NCI-H1048 (cell line): ENCODE measurements at regions not wholly inside any gene's neighbourhood (a gene's known extent, or its start where the extent isn't known, plus 50 kb on each side); places are given as distances from the start of the nearest gene placed in this dataset.

Experiments used
- DNase-seq: peaks from one replicate; lab custom pipeline; 2025; lab: John Stamatoyannopoulos, UW

DNA sequence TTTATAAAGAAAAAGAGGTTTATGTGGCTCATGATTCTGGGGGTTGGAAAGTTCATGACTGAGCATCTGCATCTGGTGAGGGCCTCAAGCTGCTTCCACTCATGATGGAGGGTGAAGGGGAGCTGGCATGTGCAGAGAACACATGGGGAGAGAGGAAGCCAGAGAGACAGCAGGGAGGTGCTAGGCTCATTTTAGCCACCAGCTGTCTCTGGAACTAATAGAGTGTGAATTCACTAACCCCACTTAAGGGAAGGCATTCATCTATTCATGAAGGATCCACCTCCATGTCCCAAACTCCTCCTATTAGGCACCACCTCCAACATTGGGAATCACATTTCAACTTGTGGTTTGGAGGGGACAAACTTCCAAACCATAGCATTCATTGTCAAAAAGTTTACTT is 137.3 kb upstream of the PMEPA1 start:
- DNase-seq: no peak

DNA sequence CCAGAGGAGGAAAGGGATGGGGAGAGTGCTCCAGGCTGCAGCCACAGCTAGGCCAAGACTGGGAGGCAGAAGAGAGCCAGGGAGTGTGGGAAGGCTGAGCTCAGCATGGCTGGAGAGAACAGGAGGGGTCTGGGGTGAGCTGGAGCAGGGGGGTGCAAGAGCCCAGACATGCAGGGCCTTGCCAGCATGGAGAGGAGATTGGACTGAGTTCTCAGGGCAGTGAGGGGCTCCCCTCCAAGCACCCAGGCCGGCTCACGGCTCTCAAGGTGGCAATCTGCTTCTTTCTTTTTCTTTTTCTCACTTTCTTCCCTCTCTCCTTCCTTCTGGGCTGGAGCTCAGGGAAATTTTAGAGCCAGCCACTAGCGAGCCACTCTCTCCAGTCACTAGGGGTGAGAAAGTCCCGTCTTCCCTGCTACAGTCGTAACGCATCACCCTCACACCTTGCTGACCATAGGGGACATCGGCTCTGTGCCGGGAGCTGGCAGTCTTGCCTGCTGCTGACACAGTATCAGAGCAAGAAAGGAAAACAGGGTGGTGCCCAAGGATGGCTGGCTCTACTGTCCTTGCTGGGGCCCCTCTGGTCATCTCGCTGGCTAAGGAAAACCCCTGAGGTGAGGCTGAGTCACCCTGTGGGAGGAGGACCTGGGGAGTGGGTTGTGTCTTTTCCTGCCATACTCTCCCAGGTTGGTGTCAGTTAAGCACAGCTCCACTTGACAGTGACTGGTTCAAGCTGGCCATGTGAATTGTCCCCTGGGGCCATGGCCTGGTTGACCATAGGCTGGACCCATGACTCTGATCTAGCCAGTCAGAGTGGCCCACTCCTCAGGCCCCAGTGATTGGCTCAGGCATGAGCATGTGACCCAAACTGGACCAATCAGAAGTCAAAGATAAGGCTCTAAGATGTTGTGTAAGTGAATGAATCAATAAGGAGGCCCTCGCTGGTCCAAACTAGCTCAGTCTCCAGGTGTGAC is 135.1 kb upstream of the PMEPA1 start:
- DNase-seq: no peak

DNA sequence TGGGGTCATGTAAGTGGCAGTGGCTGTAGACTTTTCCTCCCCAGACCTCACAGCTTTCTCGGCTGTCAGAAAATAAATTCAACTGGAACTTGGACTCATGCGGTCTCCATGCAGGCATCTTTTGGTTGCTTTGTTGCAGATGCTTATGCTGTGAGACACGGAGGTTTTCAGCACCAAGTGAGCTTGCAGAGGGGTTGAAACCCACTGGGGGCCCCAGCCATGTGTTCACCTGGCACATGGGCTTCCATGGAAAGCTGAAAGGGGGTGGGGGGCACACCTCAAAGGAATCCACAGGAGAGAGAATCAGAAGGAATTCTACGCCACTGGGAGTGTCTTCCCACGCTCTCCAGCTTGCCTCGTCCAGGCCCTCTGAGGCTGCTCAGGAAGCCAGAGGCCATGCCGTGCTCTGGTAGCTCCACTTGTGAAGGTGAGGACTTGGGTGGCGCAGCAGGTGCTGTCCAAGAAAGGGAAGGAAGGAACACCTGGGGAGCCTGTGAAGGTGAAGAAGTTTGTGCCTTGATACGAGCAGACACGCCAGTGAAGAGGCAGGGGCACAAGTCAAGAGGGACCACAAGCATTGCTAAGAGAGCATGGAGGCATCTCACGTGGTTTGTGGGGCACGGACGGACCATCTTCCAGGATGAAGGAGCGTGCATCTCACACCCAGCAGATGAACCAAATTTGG is 134.3 kb upstream of the PMEPA1 start:
- no peak for DNase-seq

DNA sequence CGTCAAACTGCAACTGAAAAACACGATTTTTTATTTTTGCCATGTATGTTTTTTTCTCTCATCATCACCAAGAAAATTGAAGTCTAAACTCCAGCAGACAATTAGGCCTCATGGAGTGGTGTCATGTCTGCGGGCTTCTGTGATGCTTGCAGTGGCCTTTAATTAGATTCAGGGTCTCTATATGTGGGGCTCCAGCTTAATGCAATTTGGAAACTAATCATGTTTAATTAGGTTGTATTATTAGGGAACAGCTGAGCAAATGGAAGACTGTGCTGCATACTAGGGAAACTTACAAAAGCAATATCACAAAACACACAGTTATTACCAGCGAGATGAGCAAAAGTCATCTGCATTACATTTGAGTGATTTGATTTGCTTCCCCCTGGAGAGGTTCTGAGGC is 132.9 kb upstream of the PMEPA1 start:
- DNase-seq: no peak

DNA sequence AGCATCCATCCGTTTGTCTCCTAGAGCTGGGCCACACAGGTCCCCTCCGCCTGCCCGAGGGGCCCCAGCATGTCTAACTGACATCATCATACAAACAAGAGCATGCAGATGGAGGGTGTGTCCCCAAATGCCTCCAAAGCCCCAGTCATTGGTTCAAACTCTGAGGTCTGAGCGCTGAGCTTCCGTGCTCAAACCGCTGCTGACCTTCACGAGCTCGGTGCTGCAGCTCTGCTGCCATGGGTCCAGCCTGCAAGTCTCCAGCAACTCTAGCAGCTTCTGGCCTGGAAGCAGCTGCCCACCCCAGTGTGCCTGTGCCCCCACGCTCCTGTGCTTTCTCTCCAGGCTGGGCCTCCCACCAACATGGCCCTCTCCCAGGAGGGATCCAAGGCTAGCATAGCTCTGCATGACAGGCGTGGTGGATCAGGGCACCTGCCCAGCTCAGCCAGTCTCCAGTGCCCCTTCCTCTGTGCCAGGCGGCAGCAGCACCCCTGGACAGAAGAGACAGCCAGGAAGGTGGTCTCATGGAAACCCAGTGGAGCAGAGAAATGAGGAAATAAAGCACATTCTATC is 131.6 kb upstream of the PMEPA1 start:
- DNase-seq: no peak

DNA sequence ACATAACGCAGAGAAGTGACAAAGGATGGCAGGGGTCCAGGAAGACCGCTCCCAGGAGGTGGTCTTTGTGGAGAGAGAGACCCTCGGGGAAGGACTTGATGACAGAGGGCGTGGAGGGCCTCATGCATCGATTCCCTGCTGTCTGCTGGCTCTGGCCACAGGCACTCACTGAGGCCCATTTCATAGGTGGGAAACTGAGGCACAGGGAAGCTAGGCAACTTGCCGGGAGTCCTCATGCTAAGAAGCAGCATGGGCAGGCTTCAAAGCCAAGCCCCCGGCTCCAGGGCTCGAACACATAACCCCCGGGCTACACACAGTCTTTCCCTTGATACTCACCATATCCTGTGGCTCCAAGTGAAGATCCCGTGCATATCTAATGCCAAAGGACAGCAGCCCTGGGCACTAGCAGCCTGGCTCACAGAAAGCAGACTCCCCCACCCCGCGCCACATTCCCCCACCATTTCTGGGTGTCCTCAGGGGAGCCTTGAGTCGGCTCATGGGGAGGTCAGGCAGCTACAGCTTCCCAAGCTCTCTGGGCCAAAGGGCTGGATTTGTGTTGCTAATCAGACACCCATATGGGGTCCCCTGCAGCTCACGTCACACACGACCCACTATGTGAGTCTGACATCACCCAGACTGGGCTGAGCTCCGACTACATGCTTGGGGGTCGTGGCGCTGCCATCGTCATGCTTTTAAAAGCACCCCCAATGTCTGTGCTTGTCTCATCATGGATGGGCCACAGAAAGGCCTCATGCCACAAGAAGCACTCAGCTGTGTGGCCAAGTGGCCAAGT is 130.9 kb upstream of the PMEPA1 start:
- DNase-seq: no peak

DNA sequence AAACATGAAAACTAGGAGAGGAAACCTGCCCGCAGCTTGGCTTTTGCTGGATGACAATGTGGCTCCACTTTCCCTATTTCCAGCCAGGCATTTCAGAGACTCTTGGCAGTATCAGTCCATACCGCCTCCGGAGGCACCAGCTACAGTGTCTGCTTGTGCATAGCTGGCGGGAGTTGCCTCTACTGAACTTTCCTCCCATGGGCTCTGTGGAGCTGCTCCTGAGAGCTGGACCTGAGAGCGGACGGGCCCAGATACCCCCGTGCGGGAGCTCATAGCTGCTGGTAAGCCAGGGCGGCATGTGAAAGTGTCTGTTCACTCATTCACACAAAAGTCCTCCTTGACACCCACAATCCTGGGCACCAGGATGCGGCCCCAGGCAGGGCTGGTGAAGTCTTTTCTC is 130.3 kb upstream of the PMEPA1 start:
- no peak for DNase-seq

DNA sequence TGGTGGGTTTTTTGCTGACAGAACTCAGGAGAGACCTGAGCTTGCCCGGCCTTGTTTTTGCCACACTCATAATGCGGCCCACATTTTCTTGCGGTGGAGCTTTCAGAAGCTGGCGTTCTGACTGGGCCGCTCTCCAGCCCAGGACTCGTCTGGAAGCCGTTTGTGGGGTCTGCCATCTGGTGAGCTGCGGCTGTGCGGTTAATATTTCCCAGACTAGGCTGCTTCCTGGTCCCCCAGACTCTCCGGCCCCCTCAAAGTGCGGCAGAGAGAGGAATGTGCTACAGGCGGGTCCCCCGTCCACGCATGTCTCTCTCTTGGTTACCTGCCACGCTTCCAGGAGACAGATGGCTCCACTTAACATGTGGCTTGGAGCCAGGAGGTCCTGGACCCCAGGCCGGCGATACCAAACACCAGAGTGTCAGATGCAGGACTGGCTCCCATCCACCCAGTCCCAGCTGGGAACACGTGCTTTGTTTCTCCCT is 128.9 kb upstream of the PMEPA1 start:
- no peak for DNase-seq

DNA sequence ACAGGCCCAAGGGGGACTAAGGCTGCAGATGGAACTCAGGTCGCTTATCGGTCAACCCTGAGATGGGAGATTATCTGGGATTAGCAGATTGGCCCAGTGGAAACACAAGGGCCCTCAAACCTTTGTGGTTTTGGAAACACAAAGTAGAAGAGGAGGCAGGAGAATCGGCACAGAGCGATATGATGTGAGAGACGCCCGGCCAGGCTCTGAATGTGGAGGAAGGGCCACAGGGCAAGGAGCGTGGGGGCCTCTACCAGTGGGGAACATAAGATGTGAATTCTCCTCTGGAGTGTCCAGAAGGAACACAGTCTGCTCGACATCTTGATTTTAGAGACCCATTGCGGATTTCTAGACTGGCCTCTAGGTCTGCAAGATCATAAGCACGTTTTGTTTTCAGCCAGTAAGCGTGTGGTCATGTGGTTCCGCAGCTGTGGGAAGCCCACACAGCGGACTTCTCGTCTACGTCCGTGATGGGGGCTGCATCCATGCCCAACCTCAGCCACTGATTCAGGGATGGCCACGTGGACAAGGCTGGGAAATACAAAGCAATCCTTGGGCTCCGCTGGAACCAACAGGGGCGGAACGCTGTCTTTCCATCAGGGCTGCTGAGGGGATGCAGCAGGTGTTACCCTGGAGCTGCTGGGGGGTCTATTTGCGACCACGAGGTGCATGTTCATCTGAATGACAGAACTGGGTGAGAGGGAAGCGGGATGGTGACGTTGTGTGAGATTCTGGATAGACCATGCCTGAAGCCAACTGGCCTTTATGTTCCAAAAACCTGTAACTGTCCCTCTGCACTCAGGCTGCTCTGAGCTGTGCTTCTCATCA is 127.6 kb upstream of the PMEPA1 start:
- DNase-seq: no peak

- no peak for DNase-seq
Observed at GRCh38 chr20:57835588-57836455, 126.0 kb upstream of the PMEPA1 start.

DNA sequence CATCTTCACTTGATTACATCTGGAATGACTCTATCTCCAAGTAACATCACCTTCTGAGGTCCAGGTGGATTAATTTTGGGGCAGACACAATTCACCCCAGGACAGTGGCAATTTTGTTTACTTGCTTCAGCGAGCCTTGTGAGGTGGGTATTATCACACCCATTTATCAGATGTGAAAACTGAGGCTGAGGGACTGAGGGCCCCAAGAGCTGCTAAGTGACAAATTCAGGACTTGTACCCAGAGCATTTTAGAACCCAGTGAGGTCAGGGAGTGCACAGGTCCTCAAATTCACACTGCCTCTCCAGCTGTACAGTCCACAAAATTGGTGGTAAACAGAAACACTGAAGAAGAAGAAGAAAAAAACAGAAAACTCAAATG is 125.2 kb upstream of the PMEPA1 start:
- DNase-seq: no peak

DNA sequence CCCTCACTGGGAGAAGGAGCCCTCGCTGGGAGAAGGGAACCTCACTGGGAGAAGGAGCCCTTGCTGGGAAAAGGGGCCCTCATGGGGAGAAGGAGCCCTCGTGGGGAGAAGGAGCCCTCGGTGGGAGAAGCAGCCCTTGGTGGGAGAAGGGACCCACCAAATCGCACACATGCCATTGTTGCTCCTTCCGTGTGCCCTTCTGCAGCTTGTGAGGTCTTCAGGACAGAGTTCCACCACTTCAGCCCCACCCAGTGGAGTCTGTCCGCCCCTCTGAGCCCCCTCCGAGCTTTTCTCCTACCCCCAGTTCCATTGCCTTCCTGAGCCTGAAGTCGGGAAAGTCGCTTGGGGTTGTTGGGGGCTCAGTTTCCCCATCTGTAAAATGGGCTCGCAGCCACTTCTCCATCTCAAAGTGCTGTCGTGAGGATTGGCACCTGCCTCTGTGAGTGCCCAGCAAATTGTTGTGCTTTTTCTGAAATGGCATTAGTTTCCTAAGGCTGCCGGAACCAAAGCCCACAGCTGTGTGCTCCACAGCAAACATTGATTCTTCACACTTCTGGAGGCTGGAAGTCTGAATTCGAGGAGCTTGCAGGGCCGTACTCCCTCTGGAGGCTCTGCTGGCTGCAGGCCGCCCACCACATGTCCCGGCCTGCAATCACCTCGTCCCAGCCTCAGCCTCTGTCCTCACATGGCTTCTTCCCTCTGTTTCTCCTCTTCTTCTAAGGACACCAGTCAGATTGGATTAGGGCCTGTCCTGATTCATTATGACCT is 124.7 kb upstream of the PMEPA1 start:
- DNase-seq: no peak

DNA sequence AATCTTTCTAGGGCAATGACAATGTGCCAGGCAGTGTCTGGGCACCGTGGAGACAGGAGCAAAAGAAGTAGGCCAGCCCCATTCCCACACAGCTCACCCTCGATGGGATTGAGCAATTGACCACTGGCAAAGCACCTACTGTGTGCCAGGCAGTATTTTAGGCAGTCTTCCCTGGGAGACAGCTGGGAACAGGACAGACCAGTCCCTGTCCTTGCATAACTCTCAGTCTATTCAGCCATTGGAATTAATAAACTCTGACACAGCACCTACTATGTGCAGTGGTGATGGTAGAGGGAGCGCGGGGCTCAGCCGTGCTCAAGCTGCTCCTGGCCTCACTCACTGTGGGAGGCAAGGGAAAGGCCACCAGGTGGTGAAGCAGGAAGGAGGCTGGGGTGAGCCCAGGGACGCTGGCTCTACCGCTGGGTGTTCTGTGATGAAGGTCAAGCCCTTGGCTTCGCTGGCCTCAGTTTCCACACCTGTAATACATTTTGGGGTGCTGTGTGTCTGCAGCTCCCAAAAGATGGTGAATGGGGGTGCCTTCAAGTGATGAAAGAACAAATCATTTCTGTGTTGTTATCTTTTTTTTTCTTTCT is 122.3 kb upstream of the PMEPA1 start:
- no peak for DNase-seq

- DNase-seq: no peak
Observed at GRCh38 chr20:57831326-57831992, 121.6 kb upstream of the PMEPA1 start.

DNA sequence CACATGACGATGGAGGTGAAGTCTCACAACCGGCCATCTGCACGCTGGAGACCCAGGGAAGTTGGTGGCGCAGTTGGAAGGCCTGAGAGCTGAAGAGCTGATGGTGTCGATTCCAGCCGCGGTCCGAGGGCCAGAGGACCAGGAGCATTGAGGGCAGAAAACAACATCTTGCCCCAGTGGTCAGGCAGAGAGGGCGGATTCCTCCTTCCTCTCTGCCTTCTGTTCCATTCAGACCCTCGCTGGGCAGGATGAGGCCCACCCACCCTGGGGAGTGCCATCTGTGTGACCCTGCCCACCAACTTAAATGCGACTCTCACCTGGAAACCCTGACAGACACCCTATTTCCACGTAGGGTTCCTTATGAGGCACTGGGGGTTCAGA is 120.7 kb upstream of the PMEPA1 start:
- DNase-seq: no peak

DNA sequence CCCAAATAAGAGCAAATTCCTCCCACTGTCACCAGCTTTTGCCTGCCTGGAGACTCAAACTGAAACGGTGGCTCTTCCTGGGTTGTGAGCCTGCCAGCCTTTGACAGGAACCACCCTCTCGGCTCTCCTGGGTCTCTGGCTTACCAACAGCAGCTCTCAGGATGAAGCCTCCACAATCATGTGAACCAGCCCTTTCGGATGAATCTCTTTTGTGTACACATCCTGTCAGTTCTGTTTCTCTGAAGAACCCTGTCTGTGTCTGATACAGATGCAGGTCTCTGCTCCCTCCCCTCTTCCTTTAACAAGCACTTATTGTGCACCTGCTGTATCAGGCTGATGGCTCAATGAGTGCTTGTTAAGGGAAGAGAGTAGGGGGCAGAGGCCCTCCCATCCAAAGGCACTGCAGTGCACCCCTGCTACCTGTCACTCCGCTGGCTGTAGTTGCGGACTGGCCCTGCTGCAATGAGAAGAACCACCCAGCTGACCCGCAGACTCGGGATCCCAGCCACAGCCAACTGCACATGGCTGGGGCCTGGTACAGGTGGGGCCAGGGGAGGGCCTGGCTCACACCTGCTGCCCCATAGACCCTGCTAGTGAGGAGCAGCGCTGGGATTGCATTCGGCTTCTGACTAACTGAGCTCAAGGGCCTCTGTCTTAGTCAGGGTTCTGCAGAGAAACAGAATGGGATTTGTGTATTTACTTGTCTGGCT is 120.1 kb upstream of the PMEPA1 start:
- DNase-seq: no peak

DNA sequence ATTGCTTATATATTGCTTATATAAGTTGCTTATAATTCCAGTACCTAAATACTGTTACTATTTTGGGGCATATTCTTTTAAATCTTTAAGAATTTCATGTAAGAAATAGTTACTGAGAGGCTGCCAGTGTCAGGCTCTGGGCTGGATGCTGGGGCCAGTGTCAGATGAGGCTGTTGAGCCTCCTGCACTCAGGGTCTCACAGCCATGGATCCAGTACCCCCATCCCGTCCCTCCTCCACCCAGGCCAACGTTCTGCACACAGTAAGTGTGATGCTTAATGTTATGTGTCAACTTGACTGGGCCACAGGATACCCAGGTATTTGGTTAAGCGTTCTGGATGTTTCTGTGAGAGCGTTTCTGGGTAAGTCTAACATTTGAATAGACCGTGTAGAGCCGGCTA is 119.5 kb upstream of the PMEPA1 start:
- no peak for DNase-seq

DNA sequence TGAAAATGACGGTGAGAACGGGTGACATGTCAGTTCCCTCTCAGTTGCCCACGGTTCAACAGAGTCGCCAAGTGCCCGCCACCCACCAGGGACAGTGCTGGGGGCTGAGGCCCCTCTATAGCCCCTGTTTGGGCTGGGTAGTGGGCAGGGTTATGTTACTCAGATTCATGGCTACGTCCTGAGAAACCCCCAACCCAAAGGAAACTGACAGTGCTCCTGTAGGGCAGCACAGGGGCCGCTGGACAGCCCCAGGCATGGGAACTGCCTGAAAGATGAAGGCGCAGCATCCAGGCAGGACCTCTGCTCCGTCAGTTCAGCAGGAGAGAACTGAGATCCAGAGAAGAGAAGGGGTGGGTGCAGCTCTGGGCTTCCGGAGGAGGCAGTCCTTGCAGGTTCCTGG is 118.9 kb upstream of the PMEPA1 start:
- DNase-seq: no peak
